NCI-H526 treated with DMSO at 0.1 percent for 48 hours (cell line): ENCODE measurements at regions not wholly inside any gene's neighbourhood (a gene's known extent, or its start where the extent isn't known, plus 50 kb on each side); places are given as distances from the start of the nearest gene placed in this dataset.

Source experiments
- DNase-seq: peaks from one replicate; lab custom pipeline; 2025; lab: John Stamatoyannopoulos, UW

DNA sequence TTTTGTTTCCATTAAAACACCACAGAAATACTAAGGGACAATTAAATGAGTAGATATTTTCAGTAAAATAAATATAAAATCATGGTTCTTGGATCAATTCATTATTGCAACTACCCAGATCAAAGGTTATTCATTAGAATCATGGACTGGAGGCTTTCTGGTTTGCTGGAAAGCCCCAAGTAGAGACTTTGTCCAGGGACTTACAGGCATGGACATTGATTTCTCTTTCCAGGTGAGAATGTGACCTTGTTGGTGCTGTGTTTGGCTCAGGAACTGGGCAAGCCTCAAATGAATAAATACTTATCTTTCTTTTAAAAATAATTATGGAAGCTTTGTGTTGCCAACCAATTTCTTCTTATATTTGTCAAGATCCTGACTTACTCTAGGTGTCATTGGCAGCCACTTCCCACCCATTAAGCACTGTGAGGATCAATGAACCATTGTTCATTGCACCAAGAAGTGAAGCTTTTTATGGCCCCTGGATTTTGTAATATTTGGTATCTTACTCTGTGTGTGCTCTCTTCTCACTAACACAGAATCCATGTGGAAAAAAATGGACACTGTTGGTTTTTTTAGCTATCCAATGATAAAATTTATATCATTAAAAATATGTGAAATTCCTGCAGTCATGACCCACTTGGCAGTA lies 205.8 kb upstream of the NRXN1 start:
- DNase-seq, result no peak

DNA sequence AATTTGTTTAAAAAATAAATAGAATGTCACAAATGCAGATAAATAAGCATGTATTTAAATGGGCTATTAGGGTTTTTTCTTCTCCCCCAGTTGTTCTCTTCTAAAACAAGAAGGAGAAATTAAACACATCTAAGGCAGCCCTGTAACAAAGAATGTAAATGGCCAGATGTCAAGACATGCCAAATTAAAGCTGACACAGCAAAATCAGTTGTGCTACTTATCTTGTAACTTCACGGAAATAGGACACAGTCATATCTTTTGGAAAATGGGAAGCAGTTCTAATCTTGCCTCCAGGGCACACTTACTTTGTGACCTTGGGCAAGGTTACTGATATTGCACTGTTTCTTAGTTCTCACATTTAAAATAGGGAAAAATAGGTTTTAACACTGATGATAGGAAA lies 200.1 kb upstream of the NRXN1 start:
- DNase-seq, result no peak

DNA sequence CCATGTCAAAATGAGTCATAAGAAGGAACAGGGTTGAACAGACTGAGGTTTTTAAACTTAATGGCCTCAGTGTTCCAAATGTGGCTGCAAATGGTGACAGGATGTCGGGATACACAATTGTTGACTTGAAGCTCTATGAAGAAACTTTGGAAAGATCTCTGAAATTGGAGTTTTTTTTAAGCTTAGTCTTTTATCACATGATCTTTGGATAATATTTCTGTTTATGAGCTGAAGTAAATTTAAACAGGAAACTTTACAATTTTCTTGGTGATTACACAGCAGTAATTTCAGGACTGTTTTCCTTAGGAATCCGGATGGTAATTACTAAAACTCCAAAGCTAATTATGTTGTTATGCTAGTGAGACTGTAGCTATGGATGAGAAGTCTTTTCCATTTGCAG lies 199.1 kb upstream of the NRXN1 start:
- DNase-seq, result no peak

DNA sequence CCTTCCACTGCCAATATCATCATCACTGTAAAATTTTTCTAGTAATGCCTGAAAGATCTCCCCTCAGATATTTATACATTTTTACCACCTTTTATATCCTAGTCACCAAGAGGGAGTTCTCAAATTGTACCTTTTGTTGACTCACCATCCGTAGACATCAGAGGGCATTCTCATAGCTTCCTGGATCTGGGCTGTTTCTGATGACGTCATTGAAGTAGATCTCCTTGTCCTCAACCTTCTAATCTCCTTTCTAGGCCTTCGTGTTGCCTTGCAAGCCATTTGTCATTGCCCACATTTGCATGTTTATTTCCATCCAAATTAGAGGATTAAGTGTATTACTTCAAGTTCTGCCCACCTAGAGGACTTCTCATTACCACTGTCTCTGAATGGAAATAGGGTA lies 193.4 kb upstream of the NRXN1 start:
- no peak for DNase-seq

DNA sequence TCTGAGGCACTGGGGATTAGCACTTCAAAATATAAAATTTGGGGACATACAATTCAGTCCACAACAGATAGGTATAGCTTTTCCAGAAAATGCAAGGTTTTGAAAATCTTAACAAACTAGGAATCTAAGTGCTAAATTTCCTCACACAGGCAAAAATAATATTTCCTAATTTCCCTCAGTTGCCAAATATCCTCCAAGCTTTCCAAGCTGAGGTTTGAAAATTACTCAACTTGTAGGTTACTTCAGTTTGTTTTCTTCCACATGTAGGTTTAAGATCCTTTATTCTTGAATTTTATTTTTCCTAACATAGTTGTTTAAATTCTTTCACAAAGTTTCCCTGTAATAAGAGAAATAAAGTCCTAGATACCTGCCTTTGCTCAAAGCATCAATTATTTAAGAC lies 192.9 kb upstream of the NRXN1 start:
- DNase-seq, result no peak

DNA sequence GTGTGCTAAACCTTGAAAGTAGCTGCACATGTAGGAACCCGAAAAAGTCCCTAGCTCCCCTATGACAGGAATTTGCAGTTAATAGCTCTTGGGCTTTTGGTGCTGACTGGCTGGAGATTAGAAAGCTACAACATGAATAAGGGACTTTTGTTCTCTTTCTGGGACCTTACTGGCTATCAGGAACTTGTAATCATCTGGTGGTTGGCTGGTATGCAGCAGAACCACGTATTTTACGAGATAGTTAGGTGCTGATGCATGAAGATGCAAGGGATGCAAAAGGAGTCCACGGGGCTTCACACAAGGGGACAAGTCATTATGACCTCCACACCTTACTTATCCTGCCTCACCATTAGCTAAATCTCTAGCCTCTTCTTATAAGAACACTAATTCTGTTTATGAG lies 190.2 kb upstream of the NRXN1 start:
- no peak for DNase-seq

DNA sequence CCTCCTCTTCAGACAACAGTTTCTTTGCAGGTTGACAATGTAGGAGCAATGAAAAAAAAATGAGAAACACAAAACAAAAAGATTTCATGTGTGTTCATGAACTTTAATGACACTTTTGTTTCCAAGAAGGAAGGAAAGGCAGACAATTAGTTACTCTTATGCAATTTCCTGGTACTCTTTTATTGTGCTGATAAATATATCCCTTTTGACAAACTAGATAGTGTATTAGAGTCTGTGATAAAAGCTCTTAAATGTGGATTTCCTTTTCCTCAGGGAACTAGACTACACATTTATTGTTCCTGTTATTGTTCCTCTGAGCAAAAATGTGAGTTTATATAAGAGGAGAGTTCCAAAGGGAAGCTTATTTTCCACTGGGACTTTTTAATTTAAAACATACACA lies 188.7 kb upstream of the NRXN1 start:
- DNase-seq, result no peak

DNA sequence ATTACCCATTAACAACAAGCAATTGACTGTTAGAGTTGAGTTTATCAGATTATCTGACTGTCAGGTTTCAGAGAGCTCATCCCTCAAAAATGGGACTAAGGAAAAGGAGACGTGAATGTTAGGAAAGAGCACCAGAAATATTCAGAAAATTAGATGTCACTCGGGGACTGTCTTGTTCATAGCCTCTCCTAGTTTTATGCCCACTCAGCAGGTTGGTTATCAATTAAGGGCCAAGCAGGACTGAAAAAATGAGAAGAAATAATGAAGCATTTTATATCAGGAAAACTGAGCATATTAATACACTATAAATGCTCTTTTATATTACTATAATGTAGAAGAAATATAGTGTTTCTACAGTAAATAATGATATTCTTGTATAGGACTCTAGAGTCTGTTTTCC lies 188.1 kb upstream of the NRXN1 start:
- DNase-seq, result no peak

DNA sequence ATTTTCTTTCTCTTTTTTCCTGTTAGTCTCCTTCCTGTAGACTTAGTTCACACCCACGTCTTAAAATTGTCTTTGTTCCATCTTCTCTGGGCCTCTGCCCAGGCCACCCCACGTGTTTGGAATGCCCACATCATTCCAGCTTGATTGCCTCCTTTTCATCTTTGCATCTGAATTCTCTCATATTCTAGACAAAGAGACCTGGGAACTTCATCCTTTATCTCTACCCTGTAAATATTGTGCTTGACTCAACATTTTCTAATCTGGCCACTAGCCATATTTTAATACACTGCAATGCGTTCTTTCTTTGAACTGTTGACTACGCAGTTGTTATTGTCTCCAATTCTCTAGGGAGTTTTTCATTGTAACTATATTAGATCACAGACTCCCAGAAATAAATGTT lies 187.5 kb upstream of the NRXN1 start:
- no peak for DNase-seq

DNA sequence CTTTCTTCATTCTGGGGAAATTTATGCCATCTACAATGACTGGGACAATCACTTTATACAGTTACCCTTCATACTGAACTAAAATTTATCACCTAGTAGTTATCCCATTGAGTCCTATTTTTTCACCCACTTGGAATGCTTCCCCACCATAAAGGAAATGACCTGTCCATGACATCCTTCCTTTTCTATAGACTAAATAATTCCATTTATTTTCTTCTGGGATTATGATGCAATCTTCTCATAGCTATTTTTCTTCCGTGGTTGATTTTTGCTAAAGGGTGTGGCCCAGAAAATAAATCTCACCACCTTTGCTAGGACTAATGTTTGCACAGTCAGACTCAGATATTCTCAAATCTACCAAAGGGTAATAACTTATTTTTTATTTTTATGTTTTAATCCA lies 186.1 kb upstream of the NRXN1 start:
- no peak for DNase-seq

DNA sequence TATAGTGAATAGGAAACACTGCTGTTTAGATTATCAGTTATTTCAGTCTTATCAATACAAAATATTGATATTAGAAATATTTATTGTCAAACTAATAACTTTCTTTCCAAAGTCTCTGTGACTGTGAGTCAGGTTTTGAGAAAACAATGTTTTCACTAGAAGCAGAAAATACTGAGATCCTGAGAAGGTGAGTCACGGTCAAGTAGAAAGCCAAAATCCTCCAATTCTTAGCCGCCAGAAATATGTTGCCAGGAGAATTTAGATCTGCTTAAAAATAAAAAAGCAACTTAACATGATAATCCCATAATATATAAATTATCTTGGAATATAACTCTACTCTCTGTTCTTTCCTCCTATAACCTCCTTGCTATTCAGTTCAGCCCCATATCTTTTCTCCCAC lies 181.9 kb upstream of the NRXN1 start:
- DNase-seq, result no peak

DNA sequence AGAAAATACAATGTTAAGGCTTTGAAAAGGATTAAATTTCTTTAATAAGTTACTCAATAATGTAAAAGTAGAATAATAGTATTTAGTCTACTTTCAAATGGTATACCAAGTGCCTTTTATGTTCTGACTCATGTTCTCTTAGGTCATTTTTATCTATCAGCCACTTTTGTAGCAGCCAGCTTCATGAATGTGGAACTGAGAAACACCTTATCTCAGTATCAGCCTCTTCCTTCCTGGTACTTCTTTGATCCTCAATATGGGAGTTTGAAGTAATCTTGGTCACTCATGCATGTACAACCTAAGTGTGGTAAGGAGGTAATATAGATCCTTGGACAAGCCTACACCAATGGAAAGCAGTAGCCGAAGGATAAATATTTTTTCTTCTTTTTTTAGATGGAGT lies 180.4 kb upstream of the NRXN1 start:
- no peak for DNase-seq

DNA sequence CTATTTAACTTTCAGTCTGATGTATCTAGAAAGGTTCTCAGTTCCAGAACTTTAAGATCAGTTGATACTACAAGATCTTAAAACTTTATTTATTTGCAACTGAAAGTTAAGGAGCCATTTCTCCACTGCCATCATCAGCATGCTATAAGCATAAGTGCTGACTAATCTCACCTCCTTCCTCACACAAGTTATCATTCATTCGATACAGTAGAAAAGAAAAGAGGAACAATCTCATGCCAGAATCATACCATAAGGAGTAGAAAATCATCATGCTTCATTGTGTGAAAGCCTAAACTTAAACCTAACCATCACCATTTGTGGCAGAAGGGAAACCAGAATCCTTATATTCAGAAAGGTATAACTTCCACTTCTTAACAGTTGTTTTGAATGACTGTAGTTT lies 176.6 kb upstream of the NRXN1 start:
- DNase-seq, result no peak

DNA sequence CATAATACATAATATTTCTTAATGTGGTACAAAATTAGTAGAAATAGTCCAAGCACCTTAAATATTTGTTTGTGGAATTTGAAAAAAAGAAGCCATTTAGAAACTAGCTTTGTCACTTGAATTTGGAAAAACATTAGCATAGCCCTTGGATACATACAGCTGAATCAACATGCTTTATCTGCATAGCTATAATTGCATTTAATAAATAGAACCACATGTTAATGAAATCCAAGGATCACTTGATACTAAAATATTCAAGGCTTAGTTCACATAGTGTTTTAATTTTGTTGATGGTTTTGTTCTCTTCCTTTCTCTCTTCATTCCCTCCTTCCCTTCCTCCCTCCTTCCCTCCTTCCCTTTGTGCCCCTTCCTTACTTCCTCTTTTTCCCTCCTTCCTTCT lies 169.4 kb upstream of the NRXN1 start:
- no peak for DNase-seq

DNA sequence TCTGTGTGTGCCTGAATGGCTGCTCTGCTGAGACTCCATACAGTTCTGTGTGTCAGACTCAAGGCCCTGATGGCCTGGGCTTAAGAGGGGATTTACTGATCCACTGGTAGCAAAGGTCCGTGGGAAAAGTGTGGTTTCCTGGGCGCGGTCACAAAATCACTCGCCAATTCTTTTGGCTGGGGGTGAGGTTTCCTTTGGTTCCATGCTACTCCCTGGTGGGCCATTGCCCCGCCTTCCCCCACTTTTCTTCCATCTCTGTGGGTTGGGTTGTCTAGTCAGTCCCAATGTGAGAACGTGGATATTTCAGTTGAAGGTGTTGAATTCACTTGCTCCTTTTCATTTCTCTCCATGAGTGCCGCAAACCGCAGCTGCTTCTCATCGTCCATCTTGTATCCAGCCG lies 162.7 kb upstream of the NRXN1 start:
- DNase-seq, result no peak

DNA sequence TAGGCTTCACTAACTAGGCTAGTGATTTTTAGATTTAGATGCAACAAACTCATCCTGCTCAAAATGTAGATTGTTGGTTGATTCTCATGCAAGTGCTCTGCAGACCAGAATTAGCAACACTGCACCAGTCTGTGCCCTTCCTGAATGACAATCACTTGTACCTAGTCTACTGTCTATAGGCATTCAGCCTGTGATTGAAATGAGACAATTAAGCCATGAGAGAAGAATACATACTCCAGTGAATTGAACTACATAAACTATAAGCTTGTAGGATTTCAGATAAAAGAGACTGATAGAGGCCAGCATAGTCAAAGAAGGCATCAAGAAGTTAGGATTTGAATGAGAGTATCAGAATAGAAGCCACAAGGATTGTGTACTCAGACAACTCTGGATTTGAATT lies 138.3 kb upstream of the NRXN1 start:
- no peak for DNase-seq

DNA sequence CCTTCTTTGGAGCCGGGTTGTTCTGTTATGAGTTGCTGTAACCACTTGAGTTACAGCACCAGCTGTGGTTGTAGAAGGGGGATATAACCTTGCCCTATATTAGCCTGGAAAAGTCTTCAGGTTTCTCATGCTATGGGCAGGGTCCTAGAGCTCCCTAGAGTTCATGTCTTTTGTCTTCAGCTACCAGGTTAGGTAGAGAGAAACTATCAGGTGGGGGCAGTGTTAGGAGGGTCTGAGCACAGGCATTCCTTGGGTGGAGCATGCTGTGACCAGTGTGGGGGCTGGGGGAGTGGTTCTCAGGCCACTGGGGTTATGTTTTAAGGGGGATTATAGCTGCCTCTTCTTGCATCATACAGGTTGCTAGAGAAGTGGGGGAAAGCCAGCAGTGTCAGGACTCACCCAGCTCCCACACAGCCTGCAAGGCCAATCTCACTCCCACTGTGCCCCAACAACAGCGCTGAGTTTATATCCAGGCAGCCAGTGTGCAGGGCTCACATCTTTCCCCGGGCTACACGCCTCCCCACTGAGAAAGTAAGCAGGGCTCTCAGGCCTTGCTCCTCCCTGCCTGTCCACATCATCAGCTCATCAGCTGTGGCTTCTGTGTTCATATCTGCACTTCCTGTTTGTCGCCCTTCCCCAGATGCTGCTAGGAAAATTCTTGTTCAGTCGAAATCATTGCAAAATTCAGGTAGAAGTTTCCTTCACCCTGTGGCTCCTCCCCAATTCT lies 133.8 kb upstream of the NRXN1 start:
- DNase-seq, result no peak

DNA sequence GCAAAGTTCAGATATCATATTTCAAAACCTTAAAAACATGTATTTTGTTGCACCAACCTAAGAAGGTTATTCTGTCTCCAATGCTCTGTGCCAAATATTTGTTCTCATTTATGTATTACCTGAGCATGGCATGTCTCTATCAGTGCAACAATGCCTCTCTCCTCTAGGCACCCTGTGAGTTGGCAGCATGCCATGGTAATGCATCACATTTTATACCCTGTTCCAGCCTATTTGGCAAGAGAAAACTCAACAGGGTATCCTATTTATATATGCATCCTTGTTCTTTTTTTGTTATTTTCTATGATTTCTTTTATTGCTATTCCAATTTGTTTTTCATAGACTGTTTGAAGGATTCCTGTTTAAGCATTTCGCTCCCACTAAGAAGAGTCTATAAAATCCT lies 126.3 kb upstream of the NRXN1 start:
- DNase-seq, result no peak

DNA sequence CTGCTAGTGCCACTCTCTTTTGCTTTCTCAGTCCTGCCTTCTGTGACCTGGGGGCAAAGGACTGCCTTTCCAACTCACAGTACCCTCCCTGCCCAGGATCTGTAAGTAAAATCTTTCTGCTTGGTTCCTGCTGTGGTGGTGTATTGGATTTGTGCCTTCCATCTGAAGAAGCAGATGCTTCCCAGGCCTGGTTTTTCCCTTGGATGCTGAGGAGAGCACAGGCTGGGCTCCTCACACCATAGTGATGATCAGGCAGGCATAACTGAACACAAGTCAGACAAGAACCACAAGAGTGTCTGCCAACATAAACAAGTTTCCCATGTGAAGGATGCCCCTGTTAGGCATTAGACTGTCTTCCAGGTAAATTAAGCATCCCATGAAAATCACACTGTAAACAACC lies 121.3 kb upstream of the NRXN1 start:
- DNase-seq, result no peak

DNA sequence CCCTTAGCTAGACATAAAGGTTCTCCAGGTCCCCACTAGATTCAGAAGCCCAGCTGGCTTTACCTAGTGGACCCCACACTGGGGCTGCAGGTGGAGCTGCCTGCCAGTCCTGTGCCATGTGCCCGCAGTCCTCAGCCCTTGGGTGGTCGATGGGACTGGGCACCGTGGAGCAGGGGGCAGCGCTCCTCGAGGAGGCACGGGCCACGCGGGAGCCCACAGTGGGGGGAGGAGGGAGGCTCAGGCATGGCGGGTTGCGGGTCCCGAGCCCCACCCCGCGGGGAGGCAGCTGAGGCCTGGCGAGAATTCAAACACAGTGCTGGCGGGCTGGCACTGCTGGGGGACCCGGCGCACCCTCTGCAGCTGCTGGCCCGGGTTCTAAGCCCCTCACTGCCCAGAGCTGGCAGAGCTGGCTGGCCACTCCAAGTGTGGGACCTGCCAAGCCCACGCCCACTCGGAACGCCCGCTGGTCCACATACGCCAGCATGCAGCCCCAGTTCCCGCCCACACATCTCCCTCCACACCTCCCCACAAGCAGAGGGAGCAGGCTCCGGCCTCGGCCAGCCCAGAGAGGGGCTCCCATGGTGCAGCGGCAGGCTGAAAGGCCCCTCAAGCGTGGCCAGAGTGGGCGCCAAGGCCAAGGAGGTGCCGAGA lies 119.7 kb upstream of the NRXN1 start:
- DNase-seq, result no peak

DNA sequence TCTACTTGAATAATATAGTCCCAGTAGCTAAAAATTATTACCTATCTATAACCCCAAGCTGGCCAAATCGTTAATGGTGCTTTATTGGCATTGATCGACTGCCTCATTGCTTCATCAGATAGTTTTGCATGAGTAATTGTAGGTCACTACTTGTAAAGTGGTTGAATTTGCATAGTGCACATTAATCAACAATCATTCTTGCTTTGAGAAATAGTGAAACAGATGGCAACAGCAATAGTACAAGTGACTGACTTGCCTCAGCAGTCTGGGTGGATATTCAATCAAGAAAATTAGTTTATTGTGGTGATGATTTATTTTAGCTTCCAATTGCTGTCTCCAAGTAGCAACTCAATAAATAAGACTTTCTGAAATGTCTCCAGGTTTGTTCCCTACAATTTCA lies 117.8 kb upstream of the NRXN1 start:
- DNase-seq, result peak; percentile 33

DNA sequence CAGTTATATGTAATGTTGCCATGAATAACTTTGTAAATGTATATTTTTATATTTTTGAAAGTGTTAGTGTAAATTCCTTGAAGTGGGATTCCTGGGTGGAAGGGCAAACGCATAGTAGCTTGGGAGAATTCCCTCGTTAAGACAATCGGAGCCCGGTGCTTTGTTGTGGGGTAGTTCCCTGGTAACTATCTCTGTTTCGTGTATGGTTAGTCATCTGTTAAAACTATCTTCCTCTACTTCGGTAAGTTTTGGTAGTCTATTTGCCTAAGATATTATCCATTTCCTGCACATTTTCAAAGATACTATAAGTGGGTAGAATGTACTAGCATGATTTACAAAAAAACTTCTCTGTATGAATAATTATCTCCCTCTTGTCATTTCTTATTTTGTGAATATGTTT lies 113.8 kb upstream of the NRXN1 start:
- DNase-seq, result no peak

DNA sequence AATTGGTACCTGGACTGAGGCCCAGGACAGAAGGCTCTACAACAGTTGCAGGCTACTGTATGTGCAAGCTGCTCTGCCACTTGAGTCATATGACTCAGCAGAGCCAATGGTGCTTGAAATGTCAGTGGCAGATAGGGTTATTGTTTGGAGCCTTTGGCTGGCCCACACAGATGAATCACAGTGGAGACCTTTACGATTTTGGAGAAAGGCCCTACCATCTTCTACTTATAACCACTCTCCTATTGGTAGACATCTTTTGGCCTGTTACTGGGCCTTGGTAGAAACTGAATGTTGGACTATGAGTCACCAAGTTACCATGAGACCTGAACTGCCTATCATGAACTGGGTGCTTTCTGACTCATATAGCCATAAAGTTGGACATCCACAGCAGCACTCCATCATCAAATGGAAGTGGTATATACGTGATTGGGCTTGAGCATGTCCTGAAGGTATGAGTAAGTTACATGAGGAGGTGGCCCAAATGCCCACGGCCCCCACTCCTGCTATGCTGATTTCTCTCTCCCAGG lies 88.9 kb upstream of the NRXN1 start:
- no peak for DNase-seq
